ENCODE measurements at regions not wholly inside any gene's neighbourhood (a gene's known extent, or its start where the extent isn't known, plus 50 kb on each side); places are given as distances from the start of the nearest gene placed in this dataset.
"Not testable (repeated sequence)": the region's sequence is repeated elsewhere in the genome, so short reads cannot be mapped to it uniquely, and the experiment has no call there.

GRCh38 chr9:106467113-106467864 lies 395.7 kb upstream of the ZNF462 start:
- no peak for DNase-seq

DNA sequence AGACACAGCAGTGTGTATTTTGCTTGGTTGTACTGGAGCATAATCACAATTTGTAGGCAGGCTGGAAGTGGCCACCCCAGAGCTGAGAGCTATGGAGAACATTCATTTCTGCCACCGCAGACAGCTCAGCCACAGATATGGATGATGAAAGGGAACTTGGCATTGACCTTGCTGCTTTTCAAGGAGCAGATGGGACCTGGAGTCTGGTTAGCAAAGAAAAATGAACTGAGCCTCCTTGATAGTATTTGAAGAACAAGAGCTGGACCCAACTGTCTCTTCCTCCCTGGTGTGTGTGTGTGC lies 395.2 kb upstream of the ZNF462 start:
- no peak for DNase-seq

DNA sequence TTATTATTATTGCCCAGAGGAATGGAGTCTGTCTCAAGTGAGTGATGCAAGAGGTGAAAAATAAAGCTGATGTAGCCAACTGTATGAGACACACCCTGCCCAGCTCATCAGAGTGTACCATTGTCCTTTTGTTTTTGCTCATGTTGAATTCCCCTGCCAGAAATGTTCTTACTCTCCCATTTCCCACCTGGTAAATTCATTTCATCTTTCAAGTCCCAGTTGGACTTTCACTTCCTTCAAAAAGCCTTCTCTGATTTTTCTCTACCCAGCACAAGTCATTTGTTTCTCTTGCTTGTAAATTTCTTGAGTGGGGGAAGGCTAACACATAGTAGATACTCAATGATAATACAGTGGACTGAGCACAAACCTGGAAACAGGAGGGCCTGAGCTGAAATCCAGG lies 394.5 kb upstream of the ZNF462 start:
- DNase-seq: no peak

GRCh38 chr9:106478312-106478711 lies 384.7 kb upstream of the ZNF462 start:
- no peak for DNase-seq

GRCh38 chr9:106478727-106479126 lies 384.2 kb upstream of the ZNF462 start:
- no peak for DNase-seq

GRCh38 chr9:106479679-106480078 lies 383.3 kb upstream of the ZNF462 start:
- no peak for DNase-seq

GRCh38 chr9:106481013-106481609 lies 381.9 kb upstream of the ZNF462 start:
- no peak for DNase-seq

DNA sequence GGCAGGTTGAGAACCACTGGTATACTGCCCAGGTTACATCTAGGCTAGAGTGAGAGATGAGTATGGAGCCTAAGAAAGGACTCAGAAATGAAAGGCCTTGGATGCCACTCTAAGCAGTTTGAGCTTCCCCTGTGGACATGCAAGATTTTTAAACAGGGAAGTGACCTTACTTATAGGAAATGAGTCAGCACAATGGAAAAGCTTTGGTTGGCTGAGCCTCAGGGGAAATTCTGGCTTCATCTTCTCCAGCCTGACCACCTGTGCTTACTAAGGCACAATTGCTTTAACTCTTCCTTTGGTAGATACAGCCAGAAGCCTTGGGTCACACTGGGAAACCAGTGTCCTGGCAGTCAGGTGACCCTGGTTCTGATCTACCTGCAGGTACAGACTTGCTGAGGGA lies 380.2 kb upstream of the ZNF462 start:
- no peak for DNase-seq

DNA sequence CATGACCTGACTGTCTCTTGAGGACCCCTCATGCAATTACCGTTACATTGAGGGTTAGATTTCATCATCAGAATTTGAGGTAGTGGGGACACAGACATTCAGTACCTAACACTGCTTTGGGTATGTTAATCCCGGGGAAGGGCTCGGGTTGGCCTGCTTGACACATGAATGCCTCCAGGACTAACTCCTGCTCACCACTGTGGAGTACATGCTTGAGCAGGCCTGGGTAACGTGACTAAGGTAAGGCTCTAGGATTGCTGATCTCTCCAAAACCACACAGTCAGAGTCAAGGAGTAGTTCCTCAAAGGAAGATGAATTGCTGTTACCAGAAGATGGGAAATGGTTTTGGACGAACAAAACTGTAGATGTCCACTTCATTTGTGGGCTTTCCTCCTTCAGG lies 376.3 kb upstream of the ZNF462 start:
- no peak for DNase-seq

GRCh38 chr9:106487266-106487665 lies 375.7 kb upstream of the ZNF462 start:
- DNase-seq: no peak

GRCh38 chr9:106492126-106492525 lies 370.8 kb upstream of the ZNF462 start:
- not testable (repeated sequence) for DNase-seq

- no peak for DNase-seq
Measured at GRCh38 chr9:106500171-106500570, 362.8 kb upstream of the ZNF462 start.

- DNase-seq: not testable (repeated sequence)
Measured at GRCh38 chr9:106501210-106501609, 361.8 kb upstream of the ZNF462 start.

DNA sequence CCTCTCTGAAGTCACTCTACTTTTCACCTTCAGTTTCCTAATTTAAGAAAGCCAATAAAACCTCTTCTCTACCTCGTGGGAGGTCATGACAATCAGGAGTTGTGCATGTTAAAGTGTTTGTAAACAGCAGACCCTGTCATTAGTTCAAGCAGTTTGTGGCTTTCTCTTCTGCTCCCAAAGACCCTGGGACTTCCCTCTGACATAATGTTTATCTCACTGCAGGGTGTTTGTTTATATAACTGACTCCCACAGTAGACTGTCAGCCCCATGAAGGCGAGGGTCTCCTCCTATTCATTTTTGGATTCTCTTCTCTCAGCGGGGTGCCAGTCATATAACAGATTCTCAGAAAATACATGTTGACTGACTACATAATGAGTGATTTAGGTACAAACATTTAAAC lies 360.0 kb upstream of the ZNF462 start:
- no peak for DNase-seq

- DNase-seq: no peak
Measured at GRCh38 chr9:106503759-106504158, 359.2 kb upstream of the ZNF462 start.

GRCh38 chr9:106526716-106527204 lies 336.2 kb upstream of the ZNF462 start:
- no peak for DNase-seq

- DNase-seq: no peak
Measured at GRCh38 chr9:106528158-106528557, 334.8 kb upstream of the ZNF462 start.

GRCh38 chr9:106529616-106530015 lies 333.4 kb upstream of the ZNF462 start:
- no peak for DNase-seq

DNA sequence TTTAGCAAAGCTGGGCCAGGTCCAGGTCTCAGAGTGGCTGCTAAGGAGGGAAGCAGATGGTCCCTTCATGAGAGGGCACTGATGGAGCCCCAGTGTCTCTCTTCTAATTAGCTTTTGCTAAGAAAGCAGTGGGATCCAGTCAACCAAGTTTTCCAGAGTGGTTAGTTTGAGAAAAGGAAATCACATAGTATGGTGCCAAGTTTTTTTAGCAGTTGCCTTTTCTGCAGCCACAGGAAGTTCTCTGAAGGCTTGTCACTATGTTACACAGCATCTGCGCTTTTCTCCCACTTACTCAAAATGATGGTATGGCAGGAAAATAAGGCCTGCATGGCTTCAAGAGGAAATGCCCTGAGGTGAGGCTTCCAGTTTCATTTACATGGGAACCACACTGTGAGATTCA lies 331.5 kb upstream of the ZNF462 start:
- DNase-seq: no peak

DNA sequence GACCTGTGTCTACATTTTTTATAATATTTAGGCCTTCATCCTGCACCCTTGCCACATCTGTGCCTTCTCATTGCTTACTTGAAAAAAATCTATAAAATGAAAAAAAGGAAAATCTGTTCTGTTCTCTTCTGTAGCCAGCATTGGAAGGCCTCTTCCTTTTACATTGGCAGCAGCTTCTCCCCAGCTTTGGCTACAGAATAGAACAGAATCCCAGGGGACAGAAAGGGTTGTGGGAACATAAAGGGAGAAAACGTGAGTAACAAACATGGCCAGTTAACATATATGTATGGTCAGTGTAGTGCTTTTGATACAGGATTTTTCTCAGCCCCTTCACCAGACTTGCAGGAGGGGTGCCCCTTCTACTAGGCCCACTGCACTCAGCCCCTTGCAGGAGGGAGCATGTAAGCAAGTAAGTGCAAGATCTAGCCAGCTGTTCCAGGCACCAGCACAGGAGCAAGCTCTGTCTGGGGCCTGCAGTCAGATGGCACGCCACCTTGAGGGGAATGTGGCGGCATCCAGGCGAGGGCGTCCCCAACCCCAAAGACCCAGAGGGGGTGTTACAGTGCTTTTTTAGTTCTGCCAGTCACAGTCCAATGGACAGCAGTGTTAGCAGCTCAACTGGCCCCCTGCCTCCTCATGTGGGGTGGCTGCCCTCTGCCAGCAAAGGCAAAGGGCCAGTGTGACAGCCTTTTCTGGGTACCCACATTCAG lies 330.5 kb upstream of the ZNF462 start:
- no peak for DNase-seq

DNA sequence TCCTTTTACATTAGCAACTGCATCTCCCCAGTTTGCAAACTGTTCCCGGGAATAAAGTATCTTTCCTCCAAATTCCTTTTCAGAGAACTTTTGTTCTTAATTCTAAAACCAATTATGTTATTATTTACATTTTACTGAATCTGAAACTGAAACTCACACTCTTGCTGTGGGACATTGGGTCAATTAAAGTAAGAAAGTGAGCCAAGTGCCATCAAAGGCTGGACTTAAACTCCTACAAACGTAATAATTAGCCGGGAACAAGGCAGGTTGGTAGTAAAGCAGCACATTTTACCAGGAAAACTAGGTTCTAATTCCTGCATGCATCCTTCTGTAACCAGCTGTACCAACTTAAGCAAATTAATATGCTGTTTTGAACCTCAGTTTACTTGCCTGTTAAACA lies 328.2 kb upstream of the ZNF462 start:
- DNase-seq: no peak

- no peak for DNase-seq
Measured at GRCh38 chr9:106535439-106535838, 327.5 kb upstream of the ZNF462 start.

GRCh38 chr9:106557996-106558667 lies 304.8 kb upstream of the ZNF462 start:
- no peak for DNase-seq

- DNase-seq: no peak
Measured at GRCh38 chr9:106560540-106560939, 302.4 kb upstream of the ZNF462 start.
